Occipital lobe (tissue), 1 donor: ENCODE measurements at regions not wholly inside any gene's neighbourhood (a gene's known extent, or its start where the extent isn't known, plus 50 kb on each side); places are given as distances from the start of the nearest gene placed in this dataset.

ENCODE experiments used
- DNase-seq: peaks from one replicate; lab custom pipeline; 2025; lab: John Stamatoyannopoulos, UW

DNA sequence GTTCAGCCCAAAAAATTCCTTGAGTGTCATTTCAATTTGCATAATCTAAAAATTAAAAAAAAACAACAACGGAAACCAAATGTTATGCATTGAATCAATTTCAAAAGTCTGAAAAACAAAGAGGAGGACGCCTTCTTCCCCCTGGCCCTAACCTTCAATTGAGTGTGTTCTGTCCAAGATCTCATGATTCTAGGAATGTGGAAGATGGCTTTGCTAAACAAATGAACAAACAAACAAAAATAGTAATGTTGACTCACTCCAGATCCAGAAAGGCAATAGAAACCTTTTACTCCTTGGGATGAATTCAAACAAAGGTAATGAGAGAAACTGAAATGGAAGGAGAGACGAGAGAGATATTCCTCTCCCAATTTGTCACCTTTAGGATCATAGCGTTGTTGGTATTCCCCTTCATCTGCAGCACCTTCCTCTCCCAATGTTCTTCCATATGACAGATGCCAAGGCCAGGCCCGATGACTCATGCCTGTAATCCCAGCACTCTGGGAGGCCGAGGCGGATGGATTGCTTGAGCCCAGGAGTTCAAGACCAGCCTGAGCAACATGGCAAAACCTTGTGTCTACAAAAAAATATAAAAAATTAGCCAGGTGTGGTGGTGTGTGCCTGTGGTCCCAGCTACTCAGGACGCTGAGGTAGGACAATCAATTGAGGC, 109.2 kb upstream of the ADGRF1 start:
- no peak for DNase-seq

DNA sequence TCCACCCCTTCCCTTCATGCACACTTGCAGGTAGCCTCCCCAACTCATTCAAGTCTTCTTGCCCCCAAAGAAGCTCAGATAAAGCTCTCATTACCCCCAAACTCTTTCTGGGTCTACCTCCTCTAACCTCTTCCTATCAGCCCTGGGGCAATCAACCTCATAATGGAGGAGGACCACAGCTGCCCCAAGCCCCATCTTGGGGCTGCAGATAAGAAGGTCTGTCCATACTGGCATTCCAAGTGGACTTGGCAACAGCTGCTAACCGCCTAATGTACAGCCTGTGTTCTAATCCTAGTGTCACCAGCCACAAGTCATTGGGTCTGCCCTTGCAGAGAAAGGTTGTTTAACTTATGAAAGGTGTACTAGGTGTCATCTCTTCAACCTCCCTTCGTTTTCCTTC, 107.4 kb upstream of the ADGRF1 start:
- no peak for DNase-seq

DNA sequence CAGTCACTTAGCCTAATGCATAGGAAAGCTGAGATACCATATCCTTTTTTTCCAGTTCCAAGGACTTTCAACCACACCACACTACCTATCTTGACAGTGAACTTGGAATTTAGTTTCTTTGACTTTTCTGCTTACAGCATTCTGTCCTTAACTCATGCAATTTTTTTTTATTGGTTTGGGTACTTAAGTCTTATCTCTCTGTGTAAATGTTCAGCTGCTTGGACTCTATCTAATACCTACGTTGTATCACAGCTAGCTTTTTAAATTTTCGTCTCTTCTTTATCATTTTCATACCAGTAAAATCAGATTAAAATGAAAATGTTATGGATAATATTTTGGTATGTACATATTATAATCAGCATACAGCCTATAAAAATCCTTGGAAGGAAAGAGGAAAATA, 106.9 kb upstream of the ADGRF1 start:
- no peak for DNase-seq

DNA sequence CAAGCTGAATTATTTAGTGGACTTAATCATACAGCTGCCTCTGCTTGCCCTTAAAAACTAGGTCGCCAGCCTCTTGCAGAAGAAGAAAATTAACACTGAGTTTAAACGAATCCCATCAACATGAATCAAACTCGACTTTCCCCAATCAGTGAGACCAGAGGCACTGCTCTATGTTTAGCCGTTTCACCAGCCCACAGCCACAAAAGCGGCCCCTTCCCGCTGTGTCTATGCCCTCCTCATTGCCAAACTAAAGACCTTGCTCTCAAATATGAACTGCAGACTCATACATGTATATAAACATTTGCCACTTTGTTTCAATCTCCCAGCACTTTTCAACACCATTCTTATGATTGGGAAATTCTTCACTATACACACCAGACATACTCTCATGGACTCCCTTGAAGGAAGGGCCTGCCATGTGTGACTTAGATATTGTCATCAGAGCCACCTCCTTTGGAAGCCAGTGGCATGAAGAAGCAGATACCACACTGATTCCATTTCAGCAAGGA, 105.8 kb upstream of the ADGRF1 start:
- DNase-seq = no peak

DNA sequence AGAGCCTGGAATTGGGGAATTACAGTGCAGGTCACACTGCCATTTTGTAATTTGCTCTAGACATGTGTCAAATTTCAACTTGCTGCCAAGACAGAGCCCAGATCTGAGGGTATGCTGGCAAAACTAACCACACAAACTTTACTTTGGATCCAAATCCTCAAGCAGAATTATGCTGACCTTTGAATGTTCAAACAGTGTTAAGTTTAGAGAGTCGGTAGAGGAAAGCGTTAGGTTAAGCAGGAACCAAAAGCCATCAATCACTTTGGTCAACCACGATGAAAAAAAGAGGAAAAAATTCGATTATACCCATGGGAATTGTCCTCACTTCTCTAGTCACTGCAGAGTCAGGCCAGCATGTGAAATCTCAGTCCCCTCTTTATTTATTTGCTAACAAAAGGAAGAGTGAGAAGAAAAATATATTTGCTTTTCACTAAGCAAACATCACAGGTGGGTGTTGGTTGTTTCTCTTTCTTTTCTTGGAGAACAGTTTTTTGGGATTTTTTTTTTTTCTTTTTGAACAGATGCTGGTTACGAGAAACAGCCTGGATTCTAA, 105.1 kb upstream of the ADGRF1 start:
- no peak for DNase-seq

DNA sequence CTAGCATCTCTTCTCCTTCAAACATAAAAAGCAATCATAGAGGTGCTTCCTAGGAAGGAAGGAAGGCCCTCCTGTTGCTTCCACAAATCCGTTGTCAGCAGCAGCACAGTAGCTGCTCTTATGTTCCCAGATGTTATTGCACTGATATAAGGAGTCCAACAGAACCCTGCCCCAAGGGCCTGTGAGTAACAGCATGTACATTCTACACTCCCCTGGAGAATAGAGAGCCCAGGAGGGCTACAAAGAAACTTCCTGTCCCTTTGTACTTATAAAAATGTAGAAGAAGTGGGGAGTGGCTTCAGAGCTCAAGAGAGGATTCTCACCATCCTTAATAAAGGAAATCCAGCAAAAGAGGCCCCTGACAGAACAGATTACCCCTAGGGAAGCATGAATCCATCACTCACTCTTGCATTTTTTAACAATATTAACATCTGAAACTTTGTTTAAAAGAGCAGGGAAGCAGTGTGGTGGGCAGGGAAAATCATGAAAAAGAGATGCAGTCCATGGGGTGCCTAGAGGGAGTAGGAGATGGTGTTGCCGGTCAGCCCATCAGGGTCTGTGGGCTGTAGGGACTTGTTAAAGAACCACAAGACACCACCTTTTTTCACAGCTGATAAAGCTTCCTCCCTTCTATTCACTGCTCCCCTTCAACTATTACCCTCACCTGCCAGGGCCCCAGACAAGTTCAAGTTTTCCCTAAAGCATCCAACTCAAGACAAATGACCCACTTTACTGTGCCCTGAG, 104.5 kb upstream of the ADGRF1 start:
- DNase-seq = no peak

DNA sequence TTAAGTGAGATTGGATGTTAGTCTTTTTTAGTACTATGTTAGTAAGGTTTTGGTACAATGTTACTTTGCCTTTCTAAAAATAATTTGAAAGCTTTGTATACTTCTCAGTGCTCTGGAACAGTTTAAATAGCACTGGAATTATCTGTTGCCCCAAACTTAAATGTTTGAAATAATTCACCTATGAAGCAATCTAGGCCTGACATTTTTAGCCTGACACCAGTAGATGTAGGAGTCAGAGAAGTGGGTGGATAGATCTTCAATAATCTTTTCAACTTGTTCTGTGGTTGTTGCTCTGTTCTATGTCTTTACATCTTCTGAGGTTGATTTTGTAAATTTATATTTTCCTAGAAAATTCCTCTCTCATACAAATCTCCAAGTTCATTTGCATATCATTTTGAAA, 103.1 kb upstream of the ADGRF1 start:
- no peak for DNase-seq

DNA sequence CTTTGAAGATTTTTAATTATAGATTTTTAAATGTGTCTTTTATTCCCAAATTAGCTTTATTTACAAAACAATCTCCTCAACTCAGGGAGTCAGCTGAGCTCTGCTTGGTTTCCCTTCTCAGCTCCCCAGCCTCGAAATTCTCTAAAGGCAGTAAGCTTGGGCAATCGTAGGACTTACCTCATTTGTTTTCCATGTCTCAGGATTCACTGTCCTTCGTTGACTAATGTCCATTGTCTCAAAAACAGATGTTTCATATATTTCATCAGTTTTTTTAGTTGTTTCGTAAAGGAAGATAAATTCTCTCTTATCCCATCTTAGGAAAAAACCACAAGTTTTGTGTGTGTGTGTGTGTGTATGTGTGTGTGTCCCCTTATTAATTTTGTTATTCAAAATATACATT, 102.2 kb upstream of the ADGRF1 start:
- no peak for DNase-seq

DNA sequence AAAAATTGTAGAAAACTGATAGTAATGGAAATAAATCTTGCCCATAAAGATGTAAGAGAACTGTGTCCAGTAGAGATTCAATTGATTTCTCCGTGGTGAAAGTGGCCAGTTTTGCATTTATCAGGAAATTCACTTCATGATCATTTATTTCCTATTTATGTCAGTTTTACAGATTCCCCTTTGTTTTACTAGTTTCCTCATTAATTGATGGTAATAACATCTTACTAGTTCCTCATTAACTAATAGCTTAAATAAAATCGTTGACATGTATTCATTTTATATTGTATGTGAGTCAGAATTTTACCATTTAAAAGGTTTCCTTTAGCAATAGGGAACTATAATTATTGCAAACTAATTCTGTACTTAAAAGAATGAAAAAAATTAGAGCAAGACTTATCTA, 99.8 kb upstream of the ADGRF1 start:
- DNase-seq = no peak

DNA sequence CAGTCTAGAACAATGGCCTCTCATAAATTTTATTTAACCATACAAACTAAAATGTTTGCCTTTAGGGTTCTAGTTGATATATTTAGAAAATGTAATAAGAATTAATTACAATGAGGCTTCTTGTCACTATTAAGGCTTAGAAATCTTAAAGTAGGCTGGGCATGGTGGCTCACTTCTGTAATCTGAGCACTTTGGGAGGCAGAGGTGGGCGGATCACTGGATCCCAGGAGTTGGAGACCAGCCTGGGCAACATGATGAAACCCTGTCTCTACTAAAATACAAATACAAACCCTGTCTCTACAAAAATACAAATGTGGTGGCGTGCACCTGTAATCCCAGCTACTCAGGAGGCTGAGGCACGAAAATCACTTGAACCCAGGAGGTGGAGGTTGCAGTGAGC, 99.0 kb upstream of the ADGRF1 start:
- no peak for DNase-seq

DNA sequence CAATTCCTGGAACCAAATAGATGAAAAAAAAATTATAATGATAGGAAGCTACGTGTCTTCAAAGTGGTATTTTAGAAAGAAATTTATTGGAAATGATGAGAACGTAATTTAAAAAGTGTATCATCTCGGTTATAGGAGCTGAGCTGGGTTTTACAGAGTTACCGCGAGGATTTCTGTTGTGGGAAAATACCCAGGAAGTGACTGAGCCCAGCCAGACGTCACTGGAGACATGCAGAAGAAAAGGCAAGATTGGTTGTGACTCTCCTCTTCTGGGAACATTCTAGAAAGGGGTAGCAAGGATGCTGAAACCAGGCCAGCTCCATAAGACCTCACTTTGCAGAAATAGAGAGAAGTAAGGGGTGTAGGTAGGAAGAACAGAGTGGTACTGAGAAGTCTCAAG, 95.9 kb upstream of the ADGRF1 start:
- DNase-seq = no peak

DNA sequence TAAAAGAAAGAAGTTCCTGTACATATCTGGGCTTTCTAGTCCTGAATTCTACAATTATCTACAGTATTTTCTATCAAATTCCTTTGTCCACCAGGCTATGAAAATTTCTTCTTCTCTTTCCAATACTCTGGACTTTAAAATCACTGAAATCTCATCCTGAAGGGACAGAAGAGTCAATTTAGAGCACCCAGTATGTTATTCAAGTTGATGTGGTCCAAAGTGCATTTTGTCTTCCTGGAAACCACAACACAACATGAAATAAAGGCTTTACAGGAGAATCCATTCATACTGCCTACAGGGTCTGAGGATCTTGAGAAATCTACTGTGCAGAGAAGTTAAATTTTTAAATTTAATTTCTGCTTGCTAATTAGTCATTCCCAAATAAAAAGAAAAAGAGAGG, 94.9 kb upstream of the ADGRF1 start:
- no peak for DNase-seq

DNA sequence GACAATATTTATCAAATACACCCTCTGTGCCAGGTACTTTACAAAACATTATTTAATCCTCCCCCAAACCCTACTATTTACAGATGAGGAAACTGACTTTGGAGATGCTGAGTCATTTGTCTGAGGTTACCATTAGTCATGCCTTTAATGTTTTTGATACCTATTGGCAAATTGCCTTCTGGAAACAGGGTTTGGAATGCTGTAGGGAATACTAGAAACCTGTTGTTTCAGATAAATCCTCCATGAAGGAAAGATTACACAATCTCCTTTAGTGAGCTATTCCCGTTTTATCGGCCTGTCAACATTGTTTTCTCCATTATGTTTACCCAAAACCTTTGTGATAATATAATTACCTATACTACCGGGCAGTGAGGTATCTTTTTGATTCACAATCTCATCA, 93.6 kb upstream of the ADGRF1 start:
- DNase-seq = no peak

DNA sequence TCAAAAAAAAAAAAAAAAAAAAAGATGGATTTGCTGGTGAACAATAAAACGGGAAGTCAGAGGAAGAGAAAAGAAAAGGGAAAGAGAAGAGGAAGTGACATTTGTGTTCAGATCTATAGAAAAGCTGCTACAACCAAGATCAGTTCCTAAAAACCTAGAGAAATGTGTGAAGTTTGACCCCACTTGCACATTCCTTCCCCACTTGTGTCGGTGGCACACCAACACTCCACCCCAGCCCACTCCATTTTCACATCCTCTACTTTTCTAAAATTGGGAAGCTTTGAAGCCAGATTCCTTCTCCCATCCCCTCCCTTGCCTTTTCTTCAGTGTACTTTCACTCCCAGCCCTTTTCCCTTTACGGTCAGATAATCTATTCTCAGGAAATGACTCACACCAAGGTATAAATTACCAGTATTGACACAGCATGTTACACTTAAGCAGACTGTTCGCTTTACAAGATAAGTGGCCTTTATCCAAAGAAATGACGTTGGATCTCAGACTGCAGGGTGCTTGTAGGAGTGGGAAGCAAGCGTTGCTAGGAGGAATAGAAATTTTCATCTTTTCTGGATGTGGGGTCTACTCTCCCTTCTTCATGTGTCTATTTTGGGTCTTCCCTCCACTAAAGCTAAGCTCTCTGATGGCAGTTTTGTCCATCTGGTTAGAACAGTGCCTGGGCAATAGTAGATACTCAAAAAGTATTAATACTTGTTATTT, 92.5 kb upstream of the ADGRF1 start:
- no peak for DNase-seq

DNA sequence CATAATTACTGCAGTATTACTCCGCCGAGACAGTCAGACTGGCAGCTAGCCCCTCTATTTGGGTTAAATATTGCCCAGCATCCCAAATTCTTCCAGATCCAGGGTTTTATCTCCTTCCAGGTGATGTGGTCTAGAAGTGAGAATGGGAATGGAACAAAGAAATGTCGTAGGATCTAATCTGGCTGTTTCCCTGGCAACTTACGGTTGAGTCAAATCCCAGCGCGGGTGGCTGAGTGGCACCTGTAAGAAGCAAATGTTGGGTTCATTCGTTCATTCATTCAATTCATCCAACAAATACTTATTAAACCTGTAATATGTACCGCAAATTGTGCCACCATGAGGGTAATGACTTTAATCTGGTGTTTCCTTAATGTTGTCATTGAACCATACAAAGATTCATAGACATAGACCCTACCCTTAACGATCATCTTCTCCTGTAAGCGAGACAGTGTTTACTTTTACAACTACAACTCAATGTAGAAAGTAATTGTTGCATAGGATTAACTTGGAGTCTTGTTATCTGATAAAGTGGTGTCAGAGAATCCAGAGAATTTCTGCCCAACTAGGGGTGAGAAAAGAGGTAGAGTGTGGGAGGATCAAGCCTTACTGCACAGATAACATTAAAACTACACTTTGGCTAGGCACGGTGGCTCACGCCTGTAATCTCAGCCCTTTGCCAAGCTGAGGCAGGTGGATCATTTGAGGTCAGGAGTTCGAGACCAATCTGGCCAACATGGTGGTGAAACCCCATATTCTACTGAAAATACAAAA, 91.3 kb upstream of the ADGRF1 start:
- DNase-seq = no peak

DNA sequence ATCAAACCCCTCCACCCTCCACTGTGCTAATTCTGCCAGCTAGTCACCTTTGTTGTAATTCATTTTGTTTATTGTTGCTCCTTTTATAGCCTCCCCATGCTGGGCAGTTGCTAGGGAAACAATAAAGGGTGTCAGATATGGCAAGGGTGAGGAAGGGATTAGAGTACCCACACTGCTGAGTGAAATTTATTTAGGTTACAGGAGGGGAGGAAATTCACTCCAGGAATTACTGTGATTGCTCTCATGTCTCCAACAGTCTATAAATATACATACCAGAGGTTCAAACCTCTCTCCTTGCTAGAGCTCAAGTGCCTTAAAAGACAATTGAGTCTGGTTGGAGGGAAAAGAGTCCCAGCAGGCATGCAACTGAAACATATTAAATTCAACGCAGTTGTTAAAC, 90.6 kb upstream of the ADGRF1 start:
- DNase-seq = no peak

DNA sequence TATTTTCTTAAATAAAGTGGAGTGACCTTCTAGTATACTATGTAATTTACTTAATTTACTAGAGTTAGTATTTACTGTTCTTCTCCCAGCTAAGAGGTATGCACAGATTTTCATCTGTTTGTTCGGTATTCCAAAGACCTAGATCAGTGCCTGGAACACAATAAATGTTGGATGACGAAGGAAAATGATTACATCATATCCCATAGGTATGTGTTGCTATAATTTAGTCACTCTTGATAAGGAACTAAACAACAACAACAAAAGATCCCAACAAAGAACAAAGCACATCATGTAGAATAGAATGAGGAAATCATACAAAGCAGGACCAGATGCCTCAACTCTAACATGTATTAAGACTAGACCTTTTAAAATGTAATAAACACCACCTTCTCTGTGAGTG, 89.6 kb upstream of the ADGRF1 start:
- DNase-seq = no peak

DNA sequence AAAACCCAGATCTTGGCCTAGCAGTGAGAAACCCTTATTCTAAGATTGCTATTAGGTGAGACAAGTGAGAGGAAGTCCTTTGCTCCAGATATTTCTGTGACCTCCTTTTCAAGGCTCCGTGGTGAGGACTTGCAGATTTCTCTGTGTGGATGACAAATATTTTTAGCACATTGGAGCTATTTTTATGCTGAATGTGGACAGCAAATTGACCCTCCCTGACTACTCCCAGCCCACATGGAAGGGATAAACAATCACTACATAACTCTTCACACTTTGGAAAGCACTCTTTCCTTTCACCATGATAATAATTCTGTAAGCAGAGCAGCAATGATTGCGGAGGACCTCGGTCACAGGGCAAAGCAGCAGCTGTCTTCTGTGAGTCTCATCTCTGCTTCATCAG, 88.0 kb upstream of the ADGRF1 start:
- DNase-seq = no peak

DNA sequence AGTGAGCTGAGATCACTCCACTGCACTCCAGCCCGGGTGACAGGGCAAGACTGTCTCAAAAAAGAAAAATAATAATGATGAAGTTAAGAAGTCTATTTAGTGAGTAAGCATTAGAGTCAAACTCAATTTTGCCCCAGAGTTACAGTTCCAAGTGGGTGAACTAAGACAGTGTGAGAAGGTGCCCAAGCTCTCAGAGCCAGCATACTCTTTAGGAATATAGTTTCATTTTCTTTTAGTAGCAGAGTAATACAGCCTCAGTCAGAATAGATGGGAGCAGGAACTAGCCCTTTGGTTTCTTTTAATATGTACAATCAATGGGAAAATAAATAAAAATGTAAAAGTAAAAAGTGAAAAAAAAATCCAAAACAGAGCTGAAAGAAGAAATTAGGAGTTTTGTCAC, 87.0 kb upstream of the ADGRF1 start:
- no peak for DNase-seq

DNA sequence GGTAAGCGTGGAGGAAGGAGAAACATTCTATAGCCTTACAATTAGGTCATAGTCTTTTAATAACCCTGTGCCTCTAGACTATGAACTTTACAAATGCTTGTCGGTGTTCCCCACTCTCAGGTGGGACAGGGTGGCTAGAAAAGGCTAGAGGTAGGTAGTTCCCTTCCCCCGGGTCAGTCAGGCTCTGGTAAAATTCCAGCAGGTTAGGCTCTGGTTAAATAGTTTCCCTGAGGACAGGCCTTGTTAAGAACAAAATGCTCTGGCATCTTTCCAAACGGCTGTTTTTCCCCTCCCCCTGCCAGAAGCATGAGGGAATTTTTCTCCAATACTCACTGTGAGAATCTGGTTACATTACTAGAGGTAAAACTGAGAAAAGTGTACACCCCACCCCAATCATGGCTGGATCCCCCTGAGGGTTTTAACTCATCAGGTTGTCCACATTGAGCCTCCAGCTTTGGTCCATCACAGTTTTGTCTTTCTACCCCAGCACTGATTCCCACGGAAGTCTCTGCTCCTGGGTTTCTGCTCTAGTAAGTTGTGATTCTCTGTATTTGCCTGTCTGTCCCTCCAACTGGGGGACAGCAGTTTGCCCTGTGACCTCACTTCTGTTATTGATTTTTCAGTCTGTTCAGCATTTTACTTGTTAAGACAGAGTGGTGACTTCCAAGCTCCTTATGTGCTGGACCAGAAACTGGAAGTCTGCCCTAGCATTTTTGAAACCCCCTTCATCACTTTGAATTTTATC, 84.7 kb upstream of the ADGRF1 start:
- DNase-seq = no peak

DNA sequence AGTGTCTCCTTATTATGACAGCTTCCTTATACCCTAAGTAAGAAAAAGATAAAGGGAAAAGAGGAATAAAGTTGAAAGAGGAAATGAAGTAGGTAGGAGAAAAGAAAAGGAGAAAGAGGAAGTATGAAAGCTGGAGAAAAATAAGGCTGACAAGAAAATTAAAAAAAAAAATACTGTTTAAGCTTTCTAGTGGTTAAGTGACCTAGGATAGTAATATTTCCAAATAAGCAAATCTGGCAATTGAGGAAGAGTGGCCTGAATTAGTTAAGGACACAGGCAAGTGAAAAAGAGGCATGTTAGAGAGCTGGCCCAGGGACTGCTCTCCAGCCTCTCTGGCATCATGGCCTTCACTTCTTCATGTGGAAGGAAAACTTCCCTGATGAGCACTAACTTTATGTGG, 76.5 kb upstream of the ADGRF1 start:
- DNase-seq = no peak
